ENCODE measurements at regions not wholly inside any gene's neighbourhood (a gene's known extent, or its start where the extent isn't known, plus 50 kb on each side); places are given as distances from the start of the nearest gene placed in this dataset.

- TF ChIP-seq, protein P1, sequence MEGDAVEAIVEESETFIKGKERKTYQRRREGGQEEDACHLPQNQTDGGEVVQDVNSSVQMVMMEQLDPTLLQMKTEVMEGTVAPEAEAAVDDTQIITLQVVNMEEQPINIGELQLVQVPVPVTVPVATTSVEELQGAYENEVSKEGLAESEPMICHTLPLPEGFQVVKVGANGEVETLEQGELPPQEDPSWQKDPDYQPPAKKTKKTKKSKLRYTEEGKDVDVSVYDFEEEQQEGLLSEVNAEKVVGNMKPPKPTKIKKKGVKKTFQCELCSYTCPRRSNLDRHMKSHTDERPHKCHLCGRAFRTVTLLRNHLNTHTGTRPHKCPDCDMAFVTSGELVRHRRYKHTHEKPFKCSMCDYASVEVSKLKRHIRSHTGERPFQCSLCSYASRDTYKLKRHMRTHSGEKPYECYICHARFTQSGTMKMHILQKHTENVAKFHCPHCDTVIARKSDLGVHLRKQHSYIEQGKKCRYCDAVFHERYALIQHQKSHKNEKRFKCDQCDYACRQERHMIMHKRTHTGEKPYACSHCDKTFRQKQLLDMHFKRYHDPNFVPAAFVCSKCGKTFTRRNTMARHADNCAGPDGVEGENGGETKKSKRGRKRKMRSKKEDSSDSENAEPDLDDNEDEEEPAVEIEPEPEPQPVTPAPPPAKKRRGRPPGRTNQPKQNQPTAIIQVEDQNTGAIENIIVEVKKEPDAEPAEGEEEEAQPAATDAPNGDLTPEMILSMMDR (IDR thresholded peaks at IDR 0.05; ENCODE audit: extremely low read depth, insufficient read depth, missing control alignments): no peak
- in situ Hi-C loops (cut with MboI; ENCODE audit: low pct_unique_long_range_greater_than_20kb, low sequenced_read_pairs, unreplicated experiment): no loop called here
- no peak for DNase-seq (ENCODE audit: low spot score)
These were observed 214.3 kb upstream of the RSPO3 start for GRCh38 chr6:126904176-126904575.

DNA sequence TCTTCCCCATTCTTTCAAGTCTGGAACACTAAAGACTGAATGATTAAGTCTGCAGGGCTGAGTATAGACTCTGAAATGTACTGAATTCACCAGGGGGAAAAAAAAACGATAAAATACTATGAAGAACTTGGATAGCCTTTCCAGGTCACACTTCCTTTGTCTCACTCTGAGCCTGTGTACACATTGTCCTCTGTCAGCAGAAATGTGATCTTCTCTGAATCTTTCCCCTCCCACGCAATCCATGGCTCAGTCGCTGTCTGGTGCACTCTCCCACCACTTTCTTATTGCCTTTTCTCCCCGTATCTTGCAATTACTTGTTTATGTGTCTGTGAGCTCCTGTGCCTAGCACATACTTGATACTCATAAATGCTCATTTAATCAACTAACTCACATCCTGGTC is 212.6 kb upstream of the RSPO3 start:
- in situ Hi-C loops (cut with MboI; ENCODE audit: low pct_unique_long_range_greater_than_20kb, low sequenced_read_pairs, unreplicated experiment): no loop called here

GRCh38 chr6:126907312-126907711 is 211.2 kb upstream of the RSPO3 start:
- in situ Hi-C loops (cut with MboI; ENCODE audit: low pct_unique_long_range_greater_than_20kb, low sequenced_read_pairs, unreplicated experiment): no loop called here
- TF ChIP-seq, protein P1 (IDR thresholded peaks at IDR 0.05; ENCODE audit: extremely low read depth, insufficient read depth, missing control alignments): no peak

More for the DNA sequence above, 212.6 kb upstream of the RSPO3 start:
- no peak for DNase-seq (ENCODE audit: low spot score)
- TF ChIP-seq, protein P1 (IDR thresholded peaks at IDR 0.05; ENCODE audit: extremely low read depth, insufficient read depth, missing control alignments): no peak

GRCh38 chr6:126907996-126908395 is 210.5 kb upstream of the RSPO3 start:
- TF ChIP-seq, protein P1 (IDR thresholded peaks at IDR 0.05; ENCODE audit: extremely low read depth, insufficient read depth, missing control alignments): no peak
- in situ Hi-C loops (cut with MboI; ENCODE audit: low pct_unique_long_range_greater_than_20kb, low sequenced_read_pairs, unreplicated experiment): no loop called here
- no peak for DNase-seq (ENCODE audit: low spot score)

More at GRCh38 chr6:126907312-126907711, 211.2 kb upstream of the RSPO3 start:
- DNase-seq (ENCODE audit: low spot score): no peak

- no peak for DNase-seq (ENCODE audit: low spot score)
- TF ChIP-seq, protein P1 (IDR thresholded peaks at IDR 0.05; ENCODE audit: extremely low read depth, insufficient read depth, missing control alignments): no peak
- in situ Hi-C loops (cut with MboI; ENCODE audit: low pct_unique_long_range_greater_than_20kb, low sequenced_read_pairs, unreplicated experiment): no loop called here
These were observed 209.0 kb upstream of the RSPO3 start for GRCh38 chr6:126909493-126909892.

DNA sequence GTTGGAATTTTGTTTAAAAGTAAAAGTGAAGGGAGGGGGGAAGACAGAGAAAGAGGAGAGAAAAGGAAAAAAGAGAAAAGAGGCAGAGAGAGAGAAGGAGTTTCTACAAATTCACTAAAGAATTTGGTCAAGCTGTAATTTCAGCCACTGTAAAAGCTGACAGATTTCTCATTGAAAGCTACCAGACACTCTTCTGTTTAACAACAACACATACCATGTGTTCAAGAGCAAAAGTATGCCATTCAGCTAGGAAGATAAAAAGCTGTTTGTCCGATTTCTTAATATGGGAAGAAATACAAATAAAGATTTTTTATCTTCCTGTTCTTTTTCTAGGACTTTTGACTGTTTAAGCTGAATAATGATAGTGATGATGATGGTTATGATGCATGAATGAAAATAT is 204.8 kb upstream of the RSPO3 start:
- DNase-seq (ENCODE audit: low spot score): no peak
- TF ChIP-seq, protein P1 (IDR thresholded peaks at IDR 0.05; ENCODE audit: extremely low read depth, insufficient read depth, missing control alignments): no peak
- in situ Hi-C loops (cut with MboI; ENCODE audit: low pct_unique_long_range_greater_than_20kb, low sequenced_read_pairs, unreplicated experiment): no loop called here

- TF ChIP-seq, protein P1 (IDR thresholded peaks at IDR 0.05; ENCODE audit: extremely low read depth, insufficient read depth, missing control alignments): no peak
- no peak for DNase-seq (ENCODE audit: low spot score)
- in situ Hi-C loops (cut with MboI; ENCODE audit: low pct_unique_long_range_greater_than_20kb, low sequenced_read_pairs, unreplicated experiment): no loop called here
These were observed 204.3 kb upstream of the RSPO3 start for GRCh38 chr6:126914172-126914571.

All from GM13977 (cell line).